IMR-90 (cell line): ENCODE measurements at regions not wholly inside any gene's neighbourhood (a gene's known extent, or its start where the extent isn't known, plus 50 kb on each side); places are given as distances from the start of the nearest gene placed in this dataset.

Experiments used
- ATAC-seq: fragments of 200-7000 bp; cut with Tn5 transposase; 2 replicates; pipeline ENCODE4 v1.9.1; 2020; ENCODE audit warnings: low read depth, mild to moderate bottlenecking, moderate library complexity
- BruUV-seq: library from RNA; stranded (reverse); fragments of 400-500 nt; replicated peaks from 2 replicates; lab custom pipeline; 2021; lab: Mats Ljungman, UMichigan
- CTCF ChIA-PET: fragments of 300-600 bp; formaldehyde crosslinking; extraction: SDS; loops from one replicate; lab custom pipeline; 2021; ENCODE audit warnings: antibody characterized with exemption; lab: Yijun Ruan, JAX
- POLR2A ChIA-PET: fragments of 300-600 bp; sonication (Branson Sonifier 250); formaldehyde crosslinking; loops from one replicate; lab custom pipeline; 2022; ENCODE audit warnings: antibody characterized with exemption; ENCODE audit not compliant: unreplicated experiment; lab: Charles Lee
- DNase-seq: peaks from one replicate; pipeline ENCODE4 v3.0.0; 2013
- H2AFZ ChIP-seq: replicated peaks from 2 replicates; pipeline ENCODE3; 2013; ENCODE audit warnings: low read length, mild to moderate bottlenecking; ENCODE audit not compliant: poor library complexity
- H2AK5ac ChIP-seq: 2 replicates; pipeline ENCODE4 v1.6.1; 2013; ENCODE audit warnings: low read depth, low read length, inconsistent platforms
- H2AK9ac ChIP-seq: replicated peaks from 2 replicates; pipeline ENCODE3; 2013; ENCODE audit warnings: mild to moderate bottlenecking, low read depth, low read length, moderate library complexity; ENCODE audit not compliant: poor library complexity
- H2BK120ac ChIP-seq: 2 replicates; pipeline ENCODE4 v1.6.1; 2013; ENCODE audit warnings: low read depth, low read length, inconsistent platforms
- H2BK15ac ChIP-seq: 3 replicates; pipeline ENCODE4 v1.6.1; 2013; ENCODE audit warnings: low read depth, low read length, inconsistent platforms
- H2BK20ac ChIP-seq: 2 replicates; pipeline ENCODE4 v1.6.1; 2013; ENCODE audit warnings: low read depth, mild to moderate bottlenecking, inconsistent platforms, low read length, moderate library complexity
- H2BK5ac ChIP-seq: 2 replicates; pipeline ENCODE4 v1.6.1; 2013; ENCODE audit warnings: mild to moderate bottlenecking, low read depth, low read length, inconsistent platforms; ENCODE audit not compliant: poor library complexity, severe bottlenecking
- H3K14ac ChIP-seq: replicated peaks from 2 replicates; pipeline ENCODE4 v1.6.1; 2013; ENCODE audit warnings: low read depth, low read length, inconsistent platforms
- H3K18ac ChIP-seq: 2 replicates; pipeline ENCODE4 v1.6.1; 2013; ENCODE audit warnings: low read depth, low read length, control low read depth
- H3K23ac ChIP-seq: 2 replicates; pipeline ENCODE4 v1.6.1; 2013; ENCODE audit warnings: low read depth, low read length, inconsistent platforms
- H3K27ac ChIP-seq: 2 replicates; pipeline ENCODE4 v1.5.1; 2013; ENCODE audit warnings: mild to moderate bottlenecking, control low read depth, low read length; ENCODE audit not compliant: insufficient read depth
- H3K27me3 ChIP-seq: 2 replicates; pipeline ENCODE4 v1.6.1; 2013; ENCODE audit warnings: low read length; ENCODE audit not compliant: control insufficient read depth, insufficient read depth
- H3K36me3 ChIP-seq: 2 replicates; pipeline ENCODE4 v1.6.1; 2013; ENCODE audit warnings: low read length, mixed read lengths; ENCODE audit not compliant: control insufficient read depth, insufficient read depth
- H3K4ac ChIP-seq: 2 replicates; pipeline ENCODE4 v1.6.1; 2013; ENCODE audit warnings: low read depth, low read length, inconsistent platforms
- H3K4me1 ChIP-seq: 2 replicates; pipeline ENCODE4 v1.6.1; 2013; ENCODE audit warnings: low read length, mixed read lengths; ENCODE audit not compliant: control insufficient read depth, insufficient read depth
- H3K4me2 ChIP-seq: 2 replicates; pipeline ENCODE4 v1.6.1; 2013; ENCODE audit warnings: low read depth, mild to moderate bottlenecking, control low read depth, low read length, moderate library complexity
- H3K4me3 ChIP-seq: 2 replicates; pipeline ENCODE4 v1.5.1; 2013; ENCODE audit warnings: low read depth, mild to moderate bottlenecking, control low read depth, low read length, moderate library complexity; ENCODE audit not compliant: insufficient read depth
- H3K56ac ChIP-seq: 2 replicates; pipeline ENCODE4 v1.6.1; 2013; ENCODE audit warnings: low read length, inconsistent platforms; ENCODE audit not compliant: insufficient read depth; ENCODE audit errors: extremely low read depth
- H3K79me1 ChIP-seq, 2 experiments: 2 replicates each; pipeline ENCODE4 v1.6.1; 2013; ENCODE audit warnings: low read length in 2 of 2, inconsistent platforms in 1 of 2, low read depth in 1 of 2
- H3K9ac ChIP-seq: 2 replicates; pipeline ENCODE4 v1.6.1; 2013; ENCODE audit warnings: low read depth, low read length, control low read depth
- H3K9me1 ChIP-seq: 2 replicates; pipeline ENCODE4 v1.6.1; 2013; ENCODE audit warnings: low read length, inconsistent platforms; ENCODE audit not compliant: insufficient read depth
- H3K9me3 ChIP-seq: 2 replicates; pipeline ENCODE4 v1.6.1; 2013; ENCODE audit warnings: low read length; ENCODE audit not compliant: control insufficient read depth, insufficient read depth
- H4K20me1 ChIP-seq: 2 replicates; pipeline ENCODE4 v1.6.1; 2013; ENCODE audit warnings: low read length, inconsistent platforms; ENCODE audit not compliant: insufficient read depth
- H4K5ac ChIP-seq: 2 replicates; pipeline ENCODE4 v1.6.1; 2013; ENCODE audit warnings: mild to moderate bottlenecking, low read depth, low read length, control low read depth
- H4K8ac ChIP-seq, 2 experiments: 2 replicates each; pipeline ENCODE4 v1.6.1; 2013; ENCODE audit warnings: low read depth in 2 of 2, low read length in 2 of 2, control low read depth in 1 of 2, inconsistent platforms in 1 of 2
- H4K91ac ChIP-seq: 2 replicates; pipeline ENCODE4 v1.6.1; 2013; ENCODE audit warnings: low read depth, low read length, inconsistent platforms; ENCODE audit not compliant: insufficient read depth
- FOS ChIP-seq: fragments of 150-350 bp; IDR thresholded peaks from 2 replicates; pipeline ENCODE4 v1.6.1; 2016; ENCODE audit warnings: low read depth, low read length
- MAFK ChIP-seq: IDR thresholded peaks from 2 replicates; pipeline ENCODE4 v1.6.1; 2012; ENCODE audit warnings: low read depth, low read length, improper control_type of control experiment
- WGBS, 2 experiments: methylation state at CpG; one replicate each; pipeline versions ENCODE4 v1.1.5 to v1.1.7; 2013; ENCODE audit warnings: missing lambda C conversion rate in 2 of 2; ENCODE audit not compliant: insufficient read length in 1 of 2; ENCODE audit errors: extremely low coverage in 2 of 2; 5-methylcytosine and 5-hydroxymethylcytosine counted together
- dilution Hi-C: fragments of 300-500 bp; cut with HindIII; formaldehyde crosslinking; loops from one replicate; pipeline ENCODE4 v1.14.3; 2018; ENCODE audit warnings: low sequenced_read_pairs; ENCODE audit not compliant: unreplicated experiment
- in situ Hi-C: fragments of 300-500 bp; cut with MboI; formaldehyde crosslinking; loops from 3 replicates; pipeline ENCODE4 v1.14.3; 2019; ENCODE audit warnings: low sequenced_read_pairs, inconsistent platforms, mixed read lengths
- intact Hi-C: fragments of 100-400 bp; cut with micrococcal nuclease; formaldehyde crosslinking; loops from 2 replicates; pipeline ENCODE4 v1.10.0; 2022

- Histone ChIP-seq H2BK15ac (no peak overlapping the region), H3K4ac (no peak overlapping the region), H3K9me3 (no peaks in the 10 kb centered on the region), H2AK9ac (no peak overlapping the region), H4K5ac (no peak overlapping the region), H3K9ac (no peak overlapping the region), H3K4me3 (no peak overlapping the region), H3K14ac (no peak overlapping the region), H3K27me3 (no peaks in the 10 kb centered on the region), H3K79me1 (no peaks in the 10 kb centered on the region), H3K9me1 (no peaks in the 10 kb centered on the region), H3K4me2 (no peak overlapping the region), H2BK5ac (no peak overlapping the region), H2BK120ac (no peak overlapping the region), H4K91ac (no peak overlapping the region), H4K8ac (no peak overlapping the region), H3K27ac (no peak overlapping the region), H4K20me1 (no peaks in the 10 kb centered on the region), H2BK20ac (no peak overlapping the region), H3K23ac (no peak overlapping the region), H3K56ac (no peak overlapping the region), H3K36me3 (no peaks in the 10 kb centered on the region), H2AFZ (no peak overlapping the region), H2AK5ac (no peak overlapping the region), H3K18ac (no peak overlapping the region), H3K4me1 (no peaks in the 10 kb centered on the region)
- CTCF ChIA-PET, result no interaction called here
- ATAC-seq (no peak), DNase-seq (no peak)
- WGBS, 2 experiments, result no CpG with 5 or more reads among the region's 1 CpG
- BruUV-seq, result no TSS peak
- intact Hi-C loops, result no loop called here
- dilution Hi-C loops, result no loop called here
- POLR2A ChIA-PET, result no interaction called here
- in situ Hi-C loops, result no loop called here
- peak; percentile 31; the same call in 1 of the 2 replicates for TF ChIP-seq MAFK
- no peak for TF ChIP-seq FOS
Measured at GRCh38 chr2:8072907-8073306, 608.9 kb upstream of the ID2 start.
